NCI-H1105 treated with DMSO at 0.1 percent for 48 hours (cell line): ENCODE measurements at regions not wholly inside any gene's neighbourhood (a gene's known extent, or its start where the extent isn't known, plus 50 kb on each side); places are given as distances from the start of the nearest gene placed in this dataset.

Experiments used
- DNase-seq: peaks from one replicate; lab custom pipeline; 2025; lab: John Stamatoyannopoulos, UW

GRCh38 chr11:134555510-134555909 is 143.5 kb upstream of the B3GAT1 start:
- no peak for DNase-seq

- DNase-seq = no peak
Observed at GRCh38 chr11:134554861-134555260, 142.8 kb upstream of the B3GAT1 start.

- DNase-seq = no peak
Observed at GRCh38 chr11:134554106-134554505, 142.1 kb upstream of the B3GAT1 start.

- no peak for DNase-seq
Observed at GRCh38 chr11:134552749-134553148, 140.7 kb upstream of the B3GAT1 start.

- no peak for DNase-seq
Observed at GRCh38 chr11:134545521-134545920, 133.5 kb upstream of the B3GAT1 start.

GRCh38 chr11:134544095-134544815 is 132.2 kb upstream of the B3GAT1 start:
- no peak for DNase-seq

- no peak for DNase-seq
Observed at GRCh38 chr11:134543645-134544044, 131.6 kb upstream of the B3GAT1 start.

- DNase-seq = no peak
Observed at GRCh38 chr11:134543241-134543640, 131.2 kb upstream of the B3GAT1 start.

- DNase-seq = no peak
Observed at GRCh38 chr11:134542401-134543165, 130.5 kb upstream of the B3GAT1 start.

- DNase-seq = no peak
Observed at GRCh38 chr11:134541951-134542350, 129.9 kb upstream of the B3GAT1 start.

GRCh38 chr11:134541355-134541754 is 129.3 kb upstream of the B3GAT1 start:
- no peak for DNase-seq

GRCh38 chr11:134539285-134539684 is 127.2 kb upstream of the B3GAT1 start:
- DNase-seq = no peak

- no peak for DNase-seq
Observed at GRCh38 chr11:134538742-134539141, 126.7 kb upstream of the B3GAT1 start.

- DNase-seq = no peak
Observed at GRCh38 chr11:134537941-134538340, 125.9 kb upstream of the B3GAT1 start.

GRCh38 chr11:134537296-134537695 is 125.3 kb upstream of the B3GAT1 start:
- no peak for DNase-seq

GRCh38 chr11:134536677-134537076 is 124.6 kb upstream of the B3GAT1 start:
- no peak for DNase-seq

GRCh38 chr11:134536219-134536618 is 124.2 kb upstream of the B3GAT1 start:
- no peak for DNase-seq

GRCh38 chr11:134535029-134536025 is 123.3 kb upstream of the B3GAT1 start:
- no peak for DNase-seq

GRCh38 chr11:134533511-134533910 is 121.5 kb upstream of the B3GAT1 start:
- DNase-seq = no peak

- DNase-seq = no peak
Observed at GRCh38 chr11:134532921-134533421, 120.9 kb upstream of the B3GAT1 start.

GRCh38 chr11:134532131-134532920 is 120.3 kb upstream of the B3GAT1 start:
- no peak for DNase-seq
